NOMO-1 (cell line): ENCODE measurements at regions not wholly inside any gene's neighbourhood (a gene's known extent, or its start where the extent isn't known, plus 50 kb on each side); places are given as distances from the start of the nearest gene placed in this dataset.
A peak's percentile ranks its signal among the peaks of the same experiment; 100 is the strongest.
"Not testable (repeated sequence)": the region's sequence is repeated elsewhere in the genome, so short reads cannot be mapped to it uniquely, and the experiment has no call there.

Source experiments
- DNase-seq, 2 experiments: peaks; one replicate each; lab custom pipeline; 2025; ENCODE audit not compliant: unreplicated experiment in 2 of 2; lab: John Stamatoyannopoulos, UW

DNA sequence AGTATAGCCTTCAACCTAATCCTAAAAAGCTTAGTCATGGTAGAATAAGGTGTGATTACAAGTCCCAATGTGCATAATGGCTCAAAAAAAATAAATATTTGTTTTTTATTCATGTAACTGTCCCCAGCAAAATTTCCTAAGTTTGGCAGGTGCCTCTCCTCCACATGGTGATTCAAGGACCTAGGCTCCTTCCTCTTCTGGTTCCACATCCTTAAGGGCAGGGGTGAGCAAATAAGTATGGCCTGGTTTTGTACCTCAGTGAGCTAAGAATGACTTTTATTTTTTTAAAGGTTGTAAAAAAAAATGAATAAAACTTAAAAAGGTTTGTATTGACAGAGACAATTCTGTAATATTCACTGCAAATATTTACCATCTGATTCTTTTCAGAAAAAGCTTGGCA is 343.5 kb upstream of the UBE2E2 start:
- DNase-seq = no peak

DNA sequence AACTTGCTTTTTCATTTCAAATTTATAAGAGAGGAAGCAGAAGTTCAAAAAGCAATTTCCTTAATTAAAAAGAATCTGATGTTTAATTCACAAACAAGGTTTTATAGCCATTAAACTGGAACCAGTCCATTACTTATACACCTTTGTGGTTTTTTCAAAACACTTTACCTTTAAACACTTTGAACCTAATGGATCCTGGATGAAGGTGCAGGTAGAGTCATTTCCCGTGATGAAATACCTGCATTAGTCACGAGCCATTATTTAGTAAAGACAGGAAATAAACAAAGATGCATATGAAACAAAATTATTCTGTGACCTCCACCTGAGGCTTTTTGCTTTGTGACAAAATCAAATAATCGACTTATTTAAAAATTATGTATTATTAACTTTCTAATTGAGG is 341.7 kb upstream of the UBE2E2 start:
- DNase-seq = no peak

- DNase-seq = no peak
Measured at GRCh38 chr3:22862111-22862510, 341.0 kb upstream of the UBE2E2 start.

DNA sequence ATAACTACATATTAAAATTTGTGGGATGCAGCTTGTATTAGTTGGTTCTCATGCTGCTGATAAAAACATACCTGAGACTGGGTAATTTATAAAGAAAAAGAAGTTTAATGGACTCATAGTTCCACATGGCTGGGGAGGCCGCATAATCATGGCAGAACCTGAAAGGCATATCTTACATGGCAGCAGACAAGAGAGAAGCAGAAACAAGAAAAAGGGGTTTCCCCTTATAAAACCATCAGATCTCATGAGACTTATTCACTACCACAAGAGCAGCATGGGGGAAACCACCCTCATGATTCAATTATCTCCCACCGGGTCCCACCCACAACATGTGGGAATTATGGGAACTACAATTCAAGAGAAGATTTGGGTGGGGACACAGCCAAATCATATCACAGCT is 320.3 kb upstream of the UBE2E2 start:
- DNase-seq = not testable (repeated sequence)

GRCh38 chr3:22885039-22885438 is 318.1 kb upstream of the UBE2E2 start:
- DNase-seq = no peak

DNA sequence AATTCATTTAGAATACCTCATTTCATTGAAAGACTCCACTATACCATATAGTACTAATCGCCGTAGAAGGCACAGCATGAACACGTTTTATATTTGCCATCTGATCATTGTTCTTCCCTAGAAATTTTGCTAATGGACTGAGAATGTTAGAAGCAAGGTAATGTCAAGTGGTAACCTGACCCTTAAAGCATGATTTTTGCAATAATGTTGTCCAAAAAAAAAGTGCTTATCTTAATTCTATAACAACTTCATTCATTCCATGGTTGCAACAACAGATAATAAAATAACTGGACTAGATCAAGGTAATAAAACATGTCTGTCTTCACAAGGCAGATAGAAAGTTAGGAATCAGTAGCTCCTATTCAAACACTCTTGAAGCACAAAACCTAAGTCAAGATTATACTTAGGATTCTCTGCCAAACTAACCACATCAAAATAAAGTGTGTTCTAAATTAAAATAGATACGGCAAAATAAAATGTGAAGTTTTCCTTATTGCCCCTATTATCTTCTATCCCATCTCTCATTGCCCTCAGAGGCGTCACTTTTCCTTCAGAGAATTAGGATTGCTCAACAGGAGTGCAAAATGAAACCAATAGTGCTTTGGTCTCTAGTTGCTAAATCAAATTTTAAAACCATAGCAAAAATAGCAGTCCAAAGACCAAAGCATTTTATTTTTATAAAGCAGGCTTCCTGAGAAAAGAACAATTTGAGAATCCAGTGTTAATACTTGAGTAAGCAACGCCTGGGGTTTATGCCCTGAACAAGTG is 317.4 kb upstream of the UBE2E2 start:
- no peak for DNase-seq

DNA sequence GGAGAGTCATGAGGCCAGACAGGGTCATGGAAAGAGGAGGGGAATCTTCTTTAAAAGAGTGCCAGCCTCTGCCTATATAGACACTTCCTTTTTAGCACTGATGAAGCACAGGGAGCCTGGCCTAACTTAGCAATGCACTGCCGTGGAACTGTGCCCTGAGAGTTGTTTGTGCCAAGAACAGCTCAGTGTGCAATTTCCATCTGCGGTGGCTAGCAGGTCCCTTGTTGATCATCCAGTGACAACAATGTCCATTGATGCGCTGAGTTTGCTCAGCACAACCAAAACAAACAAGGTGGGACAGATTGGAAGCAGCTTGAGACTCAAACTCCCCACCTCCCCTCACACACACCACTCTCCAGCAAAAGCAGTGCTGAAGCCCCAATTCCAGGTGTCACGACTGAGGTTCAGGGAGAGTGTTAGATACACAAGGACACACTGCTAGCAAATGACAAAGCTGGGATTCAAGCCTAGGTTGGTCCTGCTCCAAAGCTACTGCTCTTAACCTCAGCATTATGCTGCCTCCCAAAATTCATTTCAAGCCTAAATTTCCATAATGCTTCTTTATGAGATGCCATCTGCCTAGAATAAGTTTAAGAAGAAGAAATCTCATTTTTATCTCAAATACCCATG is 316.6 kb upstream of the UBE2E2 start:
- DNase-seq = no peak

DNA sequence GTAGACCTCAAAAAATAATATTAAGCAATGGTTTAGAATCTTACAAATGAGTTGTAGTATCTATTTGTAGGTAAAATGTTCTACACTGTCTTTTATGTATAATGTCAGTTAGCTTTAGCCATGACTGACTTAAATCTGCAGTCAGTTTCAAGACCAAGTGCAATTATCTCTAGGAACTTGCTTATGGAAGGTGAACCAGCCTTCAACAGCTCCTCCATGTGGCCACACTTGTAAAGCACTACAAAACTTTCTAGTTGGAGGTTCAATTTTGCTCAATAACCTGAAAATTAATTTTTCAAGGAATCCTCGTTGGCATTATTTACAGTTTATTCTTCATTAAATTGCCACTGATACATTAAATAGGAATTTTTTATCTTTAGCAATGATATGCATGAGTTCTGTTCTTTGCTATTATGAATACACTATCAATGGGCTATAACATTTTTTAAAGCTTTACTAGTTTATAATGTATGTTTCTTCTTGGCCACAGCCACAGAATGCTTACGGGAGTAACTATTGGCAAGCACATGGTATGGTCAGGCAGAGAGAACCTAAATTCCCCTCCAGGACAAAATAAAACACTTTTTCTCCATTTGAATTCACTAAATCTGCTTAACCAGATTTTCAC is 315.3 kb upstream of the UBE2E2 start:
- DNase-seq = peak in 1 of 2 experiments; percentile 23

- no peak for DNase-seq
Measured at GRCh38 chr3:22893101-22893500, 310.0 kb upstream of the UBE2E2 start.

GRCh38 chr3:22893644-22894325 is 309.3 kb upstream of the UBE2E2 start:
- no peak for DNase-seq

DNA sequence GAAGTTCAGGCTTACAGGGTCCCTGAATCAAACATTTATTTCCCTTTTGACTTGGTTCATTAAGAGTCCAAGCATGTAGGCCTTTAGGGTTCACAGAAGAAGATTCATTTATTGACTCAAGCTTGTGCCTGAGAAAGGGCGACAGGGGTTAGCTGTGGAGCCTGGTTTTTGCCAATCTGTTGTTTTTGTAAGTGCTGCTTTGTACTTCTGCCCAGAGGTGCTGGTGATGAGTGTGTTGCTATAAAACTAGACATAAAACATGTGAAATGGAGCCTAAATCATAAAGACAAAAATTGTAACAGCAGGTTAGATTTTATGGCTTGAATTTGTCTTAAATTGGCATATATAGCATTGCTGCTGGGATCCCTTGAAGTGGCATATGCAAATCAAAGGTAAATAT is 308.3 kb upstream of the UBE2E2 start:
- no peak for DNase-seq

DNA sequence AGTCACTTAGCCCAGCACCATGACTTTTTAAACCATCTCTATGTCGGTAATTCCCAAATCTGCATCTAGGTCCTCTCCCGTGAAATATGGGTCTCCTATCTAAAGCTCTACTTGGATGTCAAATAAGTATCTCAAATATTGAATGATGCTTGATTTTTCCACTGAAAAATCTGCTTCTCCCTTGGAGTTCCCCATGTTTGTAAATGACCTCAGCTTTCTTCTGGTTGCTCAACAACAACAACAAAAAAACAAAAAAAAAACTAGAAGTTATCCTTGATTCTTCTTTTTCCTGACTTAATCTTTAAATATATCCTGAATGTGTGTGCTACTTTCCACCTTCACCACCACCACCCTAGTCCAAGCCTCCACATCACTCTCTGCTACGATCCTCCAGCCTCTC is 307.5 kb upstream of the UBE2E2 start:
- DNase-seq = no peak

DNA sequence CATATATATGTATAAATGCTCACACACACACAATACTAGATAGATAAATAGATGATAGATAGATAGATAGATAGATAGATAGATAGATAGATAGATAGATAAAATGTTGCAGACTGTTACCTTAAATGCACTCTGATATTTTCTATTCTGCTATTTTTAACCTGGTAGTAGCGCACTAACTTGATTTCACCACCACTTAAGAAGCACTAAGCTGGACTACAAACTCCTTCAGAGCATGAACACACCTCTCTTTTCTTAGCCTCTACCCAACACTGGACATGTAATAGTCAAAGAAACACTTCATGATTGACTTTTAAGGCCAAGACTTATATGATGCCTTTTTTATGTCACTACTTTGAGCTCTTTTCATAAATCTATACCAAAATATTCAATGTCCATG is 304.6 kb upstream of the UBE2E2 start:
- DNase-seq = no peak

- no peak for DNase-seq
Measured at GRCh38 chr3:22899441-22899840, 303.7 kb upstream of the UBE2E2 start.

- no peak for DNase-seq
Measured at GRCh38 chr3:22900296-22900695, 302.8 kb upstream of the UBE2E2 start.

DNA sequence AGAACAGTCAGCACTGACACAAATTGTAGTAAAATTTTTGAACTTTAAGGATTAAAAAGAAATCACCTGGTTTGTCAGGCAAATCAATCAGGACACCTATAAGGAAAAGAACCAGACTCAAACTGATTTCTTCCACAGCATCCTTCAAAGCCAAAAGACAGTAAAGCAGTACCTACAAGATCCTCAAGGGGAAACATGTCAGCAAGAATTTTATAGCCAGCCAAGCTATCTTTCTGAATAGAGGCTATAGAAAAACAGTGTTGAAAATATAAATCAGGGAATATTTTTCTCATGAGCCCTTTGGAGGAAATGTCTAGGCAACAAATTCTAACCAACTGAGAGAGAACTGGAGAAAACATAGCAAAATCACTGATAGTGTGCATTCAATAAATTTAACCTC is 301.4 kb upstream of the UBE2E2 start:
- no peak for DNase-seq

- DNase-seq = no peak
Measured at GRCh38 chr3:22907161-22907780, 295.9 kb upstream of the UBE2E2 start.

DNA sequence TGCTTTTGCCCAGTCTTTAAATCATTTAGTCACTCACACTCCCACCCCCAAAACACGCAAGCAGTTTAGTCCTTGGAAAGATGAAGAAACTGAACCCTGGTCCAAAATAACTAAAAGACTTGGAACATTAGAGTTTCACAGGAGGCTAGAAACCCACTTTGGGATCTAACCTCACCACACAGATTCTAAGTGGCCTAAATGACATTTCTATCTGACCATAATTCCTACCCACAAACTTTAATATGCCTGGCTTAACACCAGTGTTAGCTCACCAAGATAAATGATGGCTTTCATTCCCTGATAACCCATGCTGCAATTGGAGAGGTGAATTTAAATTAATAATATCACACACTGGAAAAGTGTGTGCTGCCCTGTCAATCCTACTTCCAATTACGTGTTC is 295.3 kb upstream of the UBE2E2 start:
- DNase-seq = no peak

- DNase-seq = no peak
Measured at GRCh38 chr3:22908989-22909507, 294.1 kb upstream of the UBE2E2 start.

DNA sequence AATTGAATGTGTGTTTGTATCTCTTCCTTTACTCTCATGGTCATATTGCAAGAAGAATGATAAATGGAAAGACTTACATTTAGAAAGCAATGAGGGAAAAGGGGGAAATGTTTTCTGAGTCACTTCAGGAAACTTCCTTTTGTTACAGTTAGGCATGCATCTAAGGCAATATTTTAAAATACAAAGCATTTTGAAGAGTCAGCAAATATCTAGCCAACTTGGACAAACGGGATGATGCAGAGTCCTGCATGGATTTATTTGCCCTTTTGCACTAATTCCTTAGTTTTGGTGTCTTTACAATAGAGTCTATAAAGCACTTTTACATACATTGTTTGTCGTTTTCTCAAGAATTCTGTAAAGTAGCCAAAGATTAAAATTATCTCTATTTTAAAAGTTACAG is 286.2 kb upstream of the UBE2E2 start:
- no peak for DNase-seq

- no peak for DNase-seq
Measured at GRCh38 chr3:22920006-22920405, 283.1 kb upstream of the UBE2E2 start.
